HL-60 (cell line): ENCODE measurements at regions not wholly inside any gene's neighbourhood (a gene's known extent, or its start where the extent isn't known, plus 50 kb on each side); places are given as distances from the start of the nearest gene placed in this dataset.
"Not testable (repeated sequence)": the region's sequence is repeated elsewhere in the genome, so short reads cannot be mapped to it uniquely, and the experiment has no call there.

Experiments used
- DNase-seq, 2 experiments: peaks; one replicate each; pipeline ENCODE4 v3.0.0-alpha.2; 2010 to 2020; ENCODE audit warnings: low read depth in 1 of 2, low spot score in 1 of 2
- H3K27ac ChIP-seq: fragments of 250-450 bp; sonication (Bioruptor Pico); replicated peaks from 2 replicates; pipeline ENCODE4 v1.5.1; 2020; ENCODE audit warnings: mild to moderate bottlenecking, moderate library complexity
- H3K27me3 ChIP-seq: fragments of 250-450 bp; sonication (Bioruptor Pico); 2 replicates; pipeline ENCODE4 v1.5.1; 2021; ENCODE audit warnings: mild to moderate bottlenecking, moderate library complexity; ENCODE audit not compliant: insufficient read depth, poor library complexity, severe bottlenecking
- H3K4me3 ChIP-seq: replicated peaks from 2 replicates; pipeline ENCODE4 v1.5.1; 2011; ENCODE audit warnings: mild to moderate bottlenecking, control low read depth, low read length; ENCODE audit not compliant: insufficient read depth
- CTCF ChIP-seq: IDR thresholded peaks from one replicate; pipeline ENCODE4 v1.5.1; 2011; ENCODE audit warnings: low read length, control low read depth, inconsistent platforms; ENCODE audit not compliant: insufficient read depth
- GABPA ChIP-seq: IDR thresholded peaks from 2 replicates; pipeline ENCODE4 v1.6.1; 2012; ENCODE audit warnings: low read depth
- POLR2AphosphoS5 ChIP-seq: IDR thresholded peaks from 2 replicates; pipeline ENCODE4 v1.6.1; 2012; ENCODE audit warnings: low read depth
- REST ChIP-seq: IDR thresholded peaks from 2 replicates; pipeline ENCODE4 v1.6.1; 2012; ENCODE audit warnings: low read depth; ENCODE audit not compliant: insufficient replicate concordance
- SPI1 ChIP-seq: IDR thresholded peaks from 2 replicates; pipeline ENCODE4 v1.6.1; 2012; ENCODE audit warnings: low read depth, mild to moderate bottlenecking, borderline replicate concordance

GRCh38 chr5:110836851-110837250, 98.0 kb downstream of the SLC25A46 start:
- DNase-seq: no peak
- Histone ChIP-seq H3K27ac (no peak overlapping the region), H3K4me3 (no peak overlapping the region), H3K27me3 (no peaks in the 10 kb centered on the region)
- TF ChIP-seq REST: no peak
- TF ChIP-seq GABPA: no peak
- TF ChIP-seq SPI1: no peak
- TF ChIP-seq POLR2AphosphoS5: no peak
- no peak for TF ChIP-seq CTCF

GRCh38 chr5:110838357-110838756, 99.5 kb downstream of the SLC25A46 start:
- not testable (repeated sequence) for H3K27me3 ChIP-seq, DNase-seq

GRCh38 chr5:110838961-110839360, 100.2 kb downstream of the SLC25A46 start:
- H3K27me3 ChIP-seq: no peaks in the 10 kb centered on the region
- H3K27ac ChIP-seq: no peak overlapping the region
- H3K4me3 ChIP-seq: no peak overlapping the region
- TF ChIP-seq CTCF (no peak), POLR2AphosphoS5 (no peak)
- DNase-seq: no peak

More at GRCh38 chr5:110838357-110838756, 99.5 kb downstream of the SLC25A46 start:
- not testable (repeated sequence) for H3K4me3 ChIP-seq, H3K27ac ChIP-seq

GRCh38 chr5:110840347-110840960, 101.6 kb downstream of the SLC25A46 start:
- no peak overlapping the region for H3K27ac ChIP-seq
- DNase-seq: no peak
- H3K27me3 ChIP-seq: no peaks in the 10 kb centered on the region
- TF ChIP-seq CTCF (no peak), POLR2AphosphoS5 (no peak), GABPA (no peak), REST (no peak), SPI1 (no peak)
- H3K4me3 ChIP-seq: no peak overlapping the region
